IMR-90 (cell line): ENCODE measurements at regions not wholly inside any gene's neighbourhood (a gene's known extent, or its start where the extent isn't known, plus 50 kb on each side); places are given as distances from the start of the nearest gene placed in this dataset.

Experiments used
- ATAC-seq: fragments of 200-7000 bp; cut with Tn5 transposase; 2 replicates; pipeline ENCODE4 v1.9.1; 2020; ENCODE audit warnings: low read depth, mild to moderate bottlenecking, moderate library complexity
- BruUV-seq: library from RNA; stranded (reverse); fragments of 400-500 nt; replicated peaks from 2 replicates; lab custom pipeline; 2021; lab: Mats Ljungman, UMichigan
- CTCF ChIA-PET: fragments of 300-600 bp; formaldehyde crosslinking; extraction: SDS; loops from one replicate; lab custom pipeline; 2021; ENCODE audit warnings: antibody characterized with exemption; lab: Yijun Ruan, JAX
- POLR2A ChIA-PET: fragments of 300-600 bp; sonication (Branson Sonifier 250); formaldehyde crosslinking; loops from one replicate; lab custom pipeline; 2022; ENCODE audit warnings: antibody characterized with exemption; ENCODE audit not compliant: unreplicated experiment; lab: Charles Lee
- DNase-seq: peaks from one replicate; pipeline ENCODE4 v3.0.0; 2013
- H2AFZ ChIP-seq: replicated peaks from 2 replicates; pipeline ENCODE3; 2013; ENCODE audit warnings: low read length, mild to moderate bottlenecking; ENCODE audit not compliant: poor library complexity
- H2AK5ac ChIP-seq: 2 replicates; pipeline ENCODE4 v1.6.1; 2013; ENCODE audit warnings: low read depth, low read length, inconsistent platforms
- H2AK9ac ChIP-seq: replicated peaks from 2 replicates; pipeline ENCODE3; 2013; ENCODE audit warnings: mild to moderate bottlenecking, low read depth, low read length, moderate library complexity; ENCODE audit not compliant: poor library complexity
- H2BK120ac ChIP-seq: 2 replicates; pipeline ENCODE4 v1.6.1; 2013; ENCODE audit warnings: low read depth, low read length, inconsistent platforms
- H2BK15ac ChIP-seq: 3 replicates; pipeline ENCODE4 v1.6.1; 2013; ENCODE audit warnings: low read depth, low read length, inconsistent platforms
- H2BK20ac ChIP-seq: 2 replicates; pipeline ENCODE4 v1.6.1; 2013; ENCODE audit warnings: low read depth, mild to moderate bottlenecking, inconsistent platforms, low read length, moderate library complexity
- H2BK5ac ChIP-seq: 2 replicates; pipeline ENCODE4 v1.6.1; 2013; ENCODE audit warnings: mild to moderate bottlenecking, low read depth, low read length, inconsistent platforms; ENCODE audit not compliant: poor library complexity, severe bottlenecking
- H3K14ac ChIP-seq: replicated peaks from 2 replicates; pipeline ENCODE4 v1.6.1; 2013; ENCODE audit warnings: low read depth, low read length, inconsistent platforms
- H3K18ac ChIP-seq: 2 replicates; pipeline ENCODE4 v1.6.1; 2013; ENCODE audit warnings: low read depth, low read length, control low read depth
- H3K23ac ChIP-seq: 2 replicates; pipeline ENCODE4 v1.6.1; 2013; ENCODE audit warnings: low read depth, low read length, inconsistent platforms
- H3K27ac ChIP-seq: 2 replicates; pipeline ENCODE4 v1.5.1; 2013; ENCODE audit warnings: mild to moderate bottlenecking, control low read depth, low read length; ENCODE audit not compliant: insufficient read depth
- H3K27me3 ChIP-seq: 2 replicates; pipeline ENCODE4 v1.6.1; 2013; ENCODE audit warnings: low read length; ENCODE audit not compliant: control insufficient read depth, insufficient read depth
- H3K36me3 ChIP-seq: 2 replicates; pipeline ENCODE4 v1.6.1; 2013; ENCODE audit warnings: low read length, mixed read lengths; ENCODE audit not compliant: control insufficient read depth, insufficient read depth
- H3K4ac ChIP-seq: 2 replicates; pipeline ENCODE4 v1.6.1; 2013; ENCODE audit warnings: low read depth, low read length, inconsistent platforms
- H3K4me1 ChIP-seq: 2 replicates; pipeline ENCODE4 v1.6.1; 2013; ENCODE audit warnings: low read length, mixed read lengths; ENCODE audit not compliant: control insufficient read depth, insufficient read depth
- H3K4me2 ChIP-seq: 2 replicates; pipeline ENCODE4 v1.6.1; 2013; ENCODE audit warnings: low read depth, mild to moderate bottlenecking, control low read depth, low read length, moderate library complexity
- H3K4me3 ChIP-seq: 2 replicates; pipeline ENCODE4 v1.5.1; 2013; ENCODE audit warnings: low read depth, mild to moderate bottlenecking, control low read depth, low read length, moderate library complexity; ENCODE audit not compliant: insufficient read depth
- H3K56ac ChIP-seq: 2 replicates; pipeline ENCODE4 v1.6.1; 2013; ENCODE audit warnings: low read length, inconsistent platforms; ENCODE audit not compliant: insufficient read depth; ENCODE audit errors: extremely low read depth
- H3K79me1 ChIP-seq, 2 experiments: 2 replicates each; pipeline ENCODE4 v1.6.1; 2013; ENCODE audit warnings: low read length in 2 of 2, inconsistent platforms in 1 of 2, low read depth in 1 of 2
- H3K9ac ChIP-seq: 2 replicates; pipeline ENCODE4 v1.6.1; 2013; ENCODE audit warnings: low read depth, low read length, control low read depth
- H3K9me1 ChIP-seq: 2 replicates; pipeline ENCODE4 v1.6.1; 2013; ENCODE audit warnings: low read length, inconsistent platforms; ENCODE audit not compliant: insufficient read depth
- H3K9me3 ChIP-seq: 2 replicates; pipeline ENCODE4 v1.6.1; 2013; ENCODE audit warnings: low read length; ENCODE audit not compliant: control insufficient read depth, insufficient read depth
- H4K20me1 ChIP-seq: 2 replicates; pipeline ENCODE4 v1.6.1; 2013; ENCODE audit warnings: low read length, inconsistent platforms; ENCODE audit not compliant: insufficient read depth
- H4K5ac ChIP-seq: 2 replicates; pipeline ENCODE4 v1.6.1; 2013; ENCODE audit warnings: mild to moderate bottlenecking, low read depth, low read length, control low read depth
- H4K8ac ChIP-seq, 2 experiments: 2 replicates each; pipeline ENCODE4 v1.6.1; 2013; ENCODE audit warnings: low read depth in 2 of 2, low read length in 2 of 2, control low read depth in 1 of 2, inconsistent platforms in 1 of 2
- H4K91ac ChIP-seq: 2 replicates; pipeline ENCODE4 v1.6.1; 2013; ENCODE audit warnings: low read depth, low read length, inconsistent platforms; ENCODE audit not compliant: insufficient read depth
- POLR2A ChIP-seq: IDR thresholded peaks from 2 replicates; pipeline ENCODE4 v1.6.1; 2012; ENCODE audit warnings: mild to moderate bottlenecking, low read depth, low read length
- WGBS, 2 experiments: methylation state at CpG; one replicate each; pipeline versions ENCODE4 v1.1.5 to v1.1.7; 2013; ENCODE audit warnings: missing lambda C conversion rate in 2 of 2; ENCODE audit not compliant: insufficient read length in 1 of 2; ENCODE audit errors: extremely low coverage in 2 of 2; 5-methylcytosine and 5-hydroxymethylcytosine counted together
- dilution Hi-C: fragments of 300-500 bp; cut with HindIII; formaldehyde crosslinking; loops from one replicate; pipeline ENCODE4 v1.14.3; 2018; ENCODE audit warnings: low sequenced_read_pairs; ENCODE audit not compliant: unreplicated experiment
- in situ Hi-C: fragments of 300-500 bp; cut with MboI; formaldehyde crosslinking; loops from 3 replicates; pipeline ENCODE4 v1.14.3; 2019; ENCODE audit warnings: low sequenced_read_pairs, inconsistent platforms, mixed read lengths
- intact Hi-C: fragments of 100-400 bp; cut with micrococcal nuclease; formaldehyde crosslinking; loops from 2 replicates; pipeline ENCODE4 v1.10.0; 2022
- TF ChIP-seq, protein P1 (sequence below): conservative IDR thresholded peaks from 2 replicates; pipeline ENCODE4 v1.5.1; 2012; ENCODE audit warnings: mild to moderate bottlenecking, low read depth, low read length, improper control_type of control experiment

DNA sequence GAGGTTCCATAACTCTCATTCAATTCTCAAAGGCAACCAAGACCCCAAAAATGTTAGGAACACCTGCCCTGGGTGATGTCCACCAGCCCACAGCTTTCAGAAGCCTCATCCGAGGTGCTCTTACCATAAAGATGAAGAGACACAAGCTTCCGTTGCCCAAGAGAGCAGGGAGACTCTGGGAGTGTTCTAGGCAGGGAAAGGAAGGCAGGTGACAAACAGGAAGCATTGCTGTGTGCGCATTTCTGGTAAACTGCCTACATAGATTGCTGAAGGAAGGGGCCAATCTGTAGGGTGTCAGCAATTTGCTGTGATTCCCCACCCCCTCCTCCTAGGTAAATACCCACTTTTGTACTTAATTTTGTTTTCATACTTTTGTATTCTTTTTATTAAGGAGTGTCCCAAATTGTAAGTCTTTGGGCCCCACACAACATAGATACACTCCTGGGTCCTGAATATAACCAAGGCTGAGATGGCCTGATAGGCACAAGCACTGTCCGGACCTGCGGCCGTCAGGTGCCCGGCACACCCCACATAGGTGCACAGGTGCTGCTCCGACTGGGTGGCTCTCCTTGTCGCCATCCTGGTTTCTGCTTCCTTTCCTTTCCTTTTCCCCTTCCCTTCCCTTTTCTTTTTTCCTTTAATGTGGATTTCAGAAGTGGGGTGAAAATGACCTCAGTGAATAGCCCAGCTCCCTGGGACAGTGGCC, 51.4 kb upstream of the SMNDC1 start:
- Histone ChIP-seq H4K91ac (peak overlapping the region; percentile 91), H3K4me2 (0 out of 2 replicates have a peak overlapping the region, but pooled peaks have one; percentile 0), H2BK120ac (peak overlapping the region; percentile 97), H3K4me1 (peaks cover 37% of the 10 kb centered on the region), H4K8ac (peak overlapping the region; percentile 3 to 88; a peak in 3 of 4 replicates), H2BK15ac (peak overlapping the region; percentile 71; the same call in 2 of the 3 replicates), H3K56ac (no peak overlapping the region), H3K4ac (peak overlapping the region; percentile 94), H3K4me3 (no peak overlapping the region), H2BK5ac (peak overlapping the region; percentile 89), H3K36me3 (no peaks in the 10 kb centered on the region), H2AFZ (peak overlapping the region; percentile 33), H3K27ac (peak overlapping the region; percentile 75), H2AK5ac (peak overlapping the region; percentile 88), H2BK20ac (peak overlapping the region; percentile 91), H4K5ac (peak overlapping the region; percentile 45), H3K23ac (no peak overlapping the region), H3K9ac (no peak overlapping the region), H3K14ac (no peak overlapping the region), H2AK9ac (peak overlapping the region; percentile 66), H3K27me3 (no peaks in the 10 kb centered on the region), H3K9me3 (no peaks in the 10 kb centered on the region), H3K18ac (peak overlapping the region; percentile 59; the same call in 1 of the 2 replicates), H4K20me1 (no peaks in the 10 kb centered on the region), H3K9me1 (peaks cover 30% of the 10 kb centered on the region), H3K79me1 (peaks cover 0 to 16% of the 10 kb centered on the region in 2 experiments; a peak in 1 of 4 replicates)
- intact Hi-C loops (no loop called here), in situ Hi-C loops (no loop called here), dilution Hi-C loops (no loop called here)
- POLR2A ChIA-PET: no interaction called here
- no peak for ATAC-seq
- DNase-seq: no peak
- 100% methylated on average over 2 of the region's 9 CpGs; no CpG with 5 or more reads in 1 of the 2 experiments for WGBS, 2 experiments
- TF ChIP-seq, protein P1, sequence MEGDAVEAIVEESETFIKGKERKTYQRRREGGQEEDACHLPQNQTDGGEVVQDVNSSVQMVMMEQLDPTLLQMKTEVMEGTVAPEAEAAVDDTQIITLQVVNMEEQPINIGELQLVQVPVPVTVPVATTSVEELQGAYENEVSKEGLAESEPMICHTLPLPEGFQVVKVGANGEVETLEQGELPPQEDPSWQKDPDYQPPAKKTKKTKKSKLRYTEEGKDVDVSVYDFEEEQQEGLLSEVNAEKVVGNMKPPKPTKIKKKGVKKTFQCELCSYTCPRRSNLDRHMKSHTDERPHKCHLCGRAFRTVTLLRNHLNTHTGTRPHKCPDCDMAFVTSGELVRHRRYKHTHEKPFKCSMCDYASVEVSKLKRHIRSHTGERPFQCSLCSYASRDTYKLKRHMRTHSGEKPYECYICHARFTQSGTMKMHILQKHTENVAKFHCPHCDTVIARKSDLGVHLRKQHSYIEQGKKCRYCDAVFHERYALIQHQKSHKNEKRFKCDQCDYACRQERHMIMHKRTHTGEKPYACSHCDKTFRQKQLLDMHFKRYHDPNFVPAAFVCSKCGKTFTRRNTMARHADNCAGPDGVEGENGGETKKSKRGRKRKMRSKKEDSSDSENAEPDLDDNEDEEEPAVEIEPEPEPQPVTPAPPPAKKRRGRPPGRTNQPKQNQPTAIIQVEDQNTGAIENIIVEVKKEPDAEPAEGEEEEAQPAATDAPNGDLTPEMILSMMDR: no peak
- TF ChIP-seq POLR2A: 0 out of 2 replicates have a peak, but pooled peaks have one; percentile 2
- BruUV-seq: no TSS peak
- CTCF ChIA-PET: interaction anchor here (0.6 to 1.6 kb wide), 3 partner anchors 191 to 259 kb away, joined by 3 to 6 read pairs (median 3); no protein-coding TSS in a partner anchor
